ENCODE measurements at regions not wholly inside any gene's neighbourhood (a gene's known extent, or its start where the extent isn't known, plus 50 kb on each side); places are given as distances from the start of the nearest gene placed in this dataset.

- no peak overlapping the region for H3K4me3 Mint-ChIP-seq
- H3K27me3 Mint-ChIP-seq = no peaks in the 10 kb centered on the region
- H3K27ac Mint-ChIP-seq = no peak overlapping the region
- H3K4me1 Mint-ChIP-seq = peaks cover 14% of the 10 kb centered on the region
- H3K36me3 Mint-ChIP-seq (ENCODE audit: low read depth) = no peaks in the 10 kb centered on the region
- H3K9me3 Mint-ChIP-seq = no peaks in the 10 kb centered on the region
- ATAC-seq (replicated peaks) = no peak
Measured at GRCh38 chr10:4688601-4689000, 137.4 kb upstream of the AKR1E2 start.

GRCh38 chr10:4688168-4688567 lies 137.8 kb upstream of the AKR1E2 start:
- Mint-ChIP-seq H3K27me3 (no peaks in the 10 kb centered on the region), H3K4me1 (peaks cover 14% of the 10 kb centered on the region), H3K4me3 (no peak overlapping the region), H3K36me3 (ENCODE audit: low read depth) (no peaks in the 10 kb centered on the region), H3K27ac (no peak overlapping the region), H3K9me3 (no peaks in the 10 kb centered on the region)
- ATAC-seq (replicated peaks) = no peak

- ATAC-seq (replicated peaks) = no peak
- Mint-ChIP-seq H3K4me3 (no peak overlapping the region), H3K36me3 (ENCODE audit: low read depth) (no peaks in the 10 kb centered on the region), H3K9me3 (no peaks in the 10 kb centered on the region), H3K27ac (no peak overlapping the region), H3K4me1 (peaks cover 14% of the 10 kb centered on the region), H3K27me3 (no peaks in the 10 kb centered on the region)
Measured at GRCh38 chr10:4687397-4687796, 138.6 kb upstream of the AKR1E2 start.

- peak overlapping the region; percentile 54 for H3K4me3 Mint-ChIP-seq
- peaks cover 14% of the 10 kb centered on the region for H3K4me1 Mint-ChIP-seq
- no peaks in the 10 kb centered on the region for H3K36me3 Mint-ChIP-seq (ENCODE audit: low read depth)
- no peaks in the 10 kb centered on the region for H3K27me3 Mint-ChIP-seq
- no peaks in the 10 kb centered on the region for H3K9me3 Mint-ChIP-seq
- peak overlapping the region; percentile 85 for H3K27ac Mint-ChIP-seq
- ATAC-seq (replicated peaks) = peak; percentile 94
Measured at GRCh38 chr10:4686644-4686996, 139.4 kb upstream of the AKR1E2 start.

GRCh38 chr10:4685904-4686643 lies 139.9 kb upstream of the AKR1E2 start:
- H3K4me1 Mint-ChIP-seq = peaks cover 14% of the 10 kb centered on the region
- peak overlapping the region; percentile 54 for H3K4me3 Mint-ChIP-seq
- ATAC-seq (replicated peaks) = peak; percentile 61
- H3K36me3 Mint-ChIP-seq (ENCODE audit: low read depth) = no peaks in the 10 kb centered on the region
- no peaks in the 10 kb centered on the region for H3K27me3 Mint-ChIP-seq
- H3K9me3 Mint-ChIP-seq = no peaks in the 10 kb centered on the region
- peak overlapping the region; percentile 85 for H3K27ac Mint-ChIP-seq

- Mint-ChIP-seq H3K27ac (no peak overlapping the region), H3K27me3 (peaks cover under 1% of the 10 kb centered on the region), H3K36me3 (ENCODE audit: low read depth) (no peaks in the 10 kb centered on the region), H3K4me1 (peaks cover 14% of the 10 kb centered on the region), H3K4me3 (peak overlapping the region; percentile 54), H3K9me3 (no peaks in the 10 kb centered on the region)
- ATAC-seq (replicated peaks) = no peak
Measured at GRCh38 chr10:4685491-4685890, 140.5 kb upstream of the AKR1E2 start.

- Mint-ChIP-seq H3K4me3 (no peak overlapping the region), H3K36me3 (ENCODE audit: low read depth) (no peaks in the 10 kb centered on the region), H3K27me3 (peaks cover 3% of the 10 kb centered on the region), H3K4me1 (peaks cover 14% of the 10 kb centered on the region), H3K9me3 (no peaks in the 10 kb centered on the region), H3K27ac (no peak overlapping the region)
- ATAC-seq (replicated peaks) = no peak
Measured at GRCh38 chr10:4684434-4684833, 141.6 kb upstream of the AKR1E2 start.

GRCh38 chr10:4683838-4684237 lies 142.2 kb upstream of the AKR1E2 start:
- Mint-ChIP-seq H3K27ac (no peak overlapping the region), H3K36me3 (ENCODE audit: low read depth) (no peaks in the 10 kb centered on the region), H3K9me3 (no peaks in the 10 kb centered on the region), H3K4me1 (peaks cover 14% of the 10 kb centered on the region), H3K4me3 (no peak overlapping the region), H3K27me3 (peaks cover 6% of the 10 kb centered on the region)
- no peak for ATAC-seq (replicated peaks)

GRCh38 chr10:4683137-4683536 lies 142.9 kb upstream of the AKR1E2 start:
- H3K4me1 Mint-ChIP-seq = peaks cover 8% of the 10 kb centered on the region
- H3K27me3 Mint-ChIP-seq = peaks cover 11% of the 10 kb centered on the region
- H3K27ac Mint-ChIP-seq = no peak overlapping the region
- no peak overlapping the region for H3K4me3 Mint-ChIP-seq
- ATAC-seq (replicated peaks) = no peak
- no peaks in the 10 kb centered on the region for H3K36me3 Mint-ChIP-seq (ENCODE audit: low read depth)
- no peaks in the 10 kb centered on the region for H3K9me3 Mint-ChIP-seq

GRCh38 chr10:4678951-4679671 lies 146.9 kb upstream of the AKR1E2 start:
- Mint-ChIP-seq H3K4me3 (no peak overlapping the region), H3K36me3 (ENCODE audit: low read depth) (no peaks in the 10 kb centered on the region), H3K27me3 (peaks cover 25% of the 10 kb centered on the region), H3K27ac (no peak overlapping the region), H3K9me3 (no peaks in the 10 kb centered on the region), H3K4me1 (no peaks in the 10 kb centered on the region)
- no peak for ATAC-seq (replicated peaks)

- Mint-ChIP-seq H3K36me3 (ENCODE audit: low read depth) (no peaks in the 10 kb centered on the region), H3K27ac (no peak overlapping the region), H3K27me3 (peaks cover 28% of the 10 kb centered on the region), H3K4me1 (no peaks in the 10 kb centered on the region), H3K4me3 (no peak overlapping the region), H3K9me3 (no peaks in the 10 kb centered on the region)
- ATAC-seq (replicated peaks) = no peak
Measured at GRCh38 chr10:4678023-4678950, 147.7 kb upstream of the AKR1E2 start.

- H3K36me3 Mint-ChIP-seq (ENCODE audit: low read depth) = no peaks in the 10 kb centered on the region
- no peak overlapping the region for H3K4me3 Mint-ChIP-seq
- peaks cover 28% of the 10 kb centered on the region for H3K27me3 Mint-ChIP-seq
- no peaks in the 10 kb centered on the region for H3K4me1 Mint-ChIP-seq
- no peak for ATAC-seq (replicated peaks)
- H3K9me3 Mint-ChIP-seq = no peaks in the 10 kb centered on the region
- no peak overlapping the region for H3K27ac Mint-ChIP-seq
Measured at GRCh38 chr10:4677296-4678021, 148.5 kb upstream of the AKR1E2 start.

GRCh38 chr10:4676566-4676965 lies 149.4 kb upstream of the AKR1E2 start:
- H3K36me3 Mint-ChIP-seq (ENCODE audit: low read depth) = no peaks in the 10 kb centered on the region
- no peaks in the 10 kb centered on the region for H3K9me3 Mint-ChIP-seq
- peaks cover 28% of the 10 kb centered on the region for H3K27me3 Mint-ChIP-seq
- H3K4me1 Mint-ChIP-seq = no peaks in the 10 kb centered on the region
- no peak for ATAC-seq (replicated peaks)
- no peak overlapping the region for H3K4me3 Mint-ChIP-seq
- no peak overlapping the region for H3K27ac Mint-ChIP-seq

GRCh38 chr10:4675808-4676207 lies 150.2 kb upstream of the AKR1E2 start:
- H3K27ac Mint-ChIP-seq = no peak overlapping the region
- peaks cover 28% of the 10 kb centered on the region for H3K27me3 Mint-ChIP-seq
- H3K4me3 Mint-ChIP-seq = no peak overlapping the region
- H3K4me1 Mint-ChIP-seq = no peaks in the 10 kb centered on the region
- H3K36me3 Mint-ChIP-seq (ENCODE audit: low read depth) = no peaks in the 10 kb centered on the region
- no peaks in the 10 kb centered on the region for H3K9me3 Mint-ChIP-seq
- ATAC-seq (replicated peaks) = no peak

All from activated T-helper 17 cell treated with anti-CD3 and anti-CD28 coated beads, Interleukin-2, amount 50 U/mL, for 72 hours (primary cell).